ENCODE measurements at regions not wholly inside any gene's neighbourhood (a gene's known extent, or its start where the extent isn't known, plus 50 kb on each side); places are given as distances from the start of the nearest gene placed in this dataset.
"Not testable (repeated sequence)": the region's sequence is repeated elsewhere in the genome, so short reads cannot be mapped to it uniquely, and the experiment has no call there.

DNA sequence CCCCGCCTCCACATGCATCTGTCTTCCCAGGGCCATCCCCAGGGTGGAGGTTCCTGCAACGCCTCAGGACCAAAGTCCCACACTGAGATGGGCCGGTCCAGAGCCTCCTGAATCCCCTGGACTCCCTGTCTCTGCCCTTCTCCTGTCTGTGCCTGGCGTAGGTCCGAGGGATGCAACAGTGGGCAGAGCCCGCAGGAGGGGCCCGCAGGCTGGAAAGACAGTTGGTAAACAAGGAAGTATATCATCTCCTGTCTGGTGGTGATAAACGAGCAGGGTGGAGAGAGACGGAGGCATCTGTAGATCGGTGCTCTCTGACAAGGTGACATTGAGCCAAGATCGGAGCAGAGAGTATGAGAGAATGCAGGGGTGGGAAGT is 72.6 kb upstream of the RAB6C start:
- no peak for DNase-seq (ENCODE audit: low read depth in 2 of 2, low spot score in 1 of 2)

DNA sequence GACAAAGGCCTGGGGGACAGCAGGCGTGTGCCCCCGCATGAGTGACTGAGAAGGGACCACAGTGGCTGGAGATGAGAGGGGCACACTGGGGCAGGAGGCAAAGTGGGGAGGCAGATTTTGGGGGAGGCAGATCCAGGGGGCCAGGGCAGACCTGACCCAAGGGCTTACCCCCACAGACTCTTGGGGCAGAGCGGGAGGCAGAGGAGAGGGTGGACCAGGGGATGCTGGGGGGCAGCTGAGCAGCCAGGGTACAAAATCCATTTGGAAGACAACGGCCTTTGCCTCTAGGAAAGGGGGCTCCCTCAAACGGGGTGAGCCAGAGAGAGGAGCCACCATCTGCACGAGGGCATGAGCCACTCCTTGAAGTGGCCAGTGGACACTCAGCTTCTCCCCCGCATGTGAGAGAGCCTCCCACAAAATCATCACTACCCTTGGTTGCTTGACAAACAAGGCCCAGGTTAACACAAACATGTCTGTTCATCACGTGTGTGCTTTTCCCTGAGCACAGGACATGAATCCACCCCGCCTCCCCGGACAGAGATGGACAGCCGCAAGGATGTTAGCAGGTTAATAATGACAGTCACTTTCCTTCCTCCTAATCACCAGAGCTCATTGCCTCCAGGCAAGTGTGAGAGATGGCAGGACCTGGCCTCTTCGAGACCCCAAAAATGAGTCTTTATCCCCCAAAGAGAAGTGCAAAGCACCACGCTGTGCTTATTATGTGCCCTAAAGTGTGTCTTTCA is 72.0 kb upstream of the RAB6C start:
- no peak for DNase-seq (ENCODE audit: low read depth in 2 of 2, low spot score in 1 of 2)

DNA sequence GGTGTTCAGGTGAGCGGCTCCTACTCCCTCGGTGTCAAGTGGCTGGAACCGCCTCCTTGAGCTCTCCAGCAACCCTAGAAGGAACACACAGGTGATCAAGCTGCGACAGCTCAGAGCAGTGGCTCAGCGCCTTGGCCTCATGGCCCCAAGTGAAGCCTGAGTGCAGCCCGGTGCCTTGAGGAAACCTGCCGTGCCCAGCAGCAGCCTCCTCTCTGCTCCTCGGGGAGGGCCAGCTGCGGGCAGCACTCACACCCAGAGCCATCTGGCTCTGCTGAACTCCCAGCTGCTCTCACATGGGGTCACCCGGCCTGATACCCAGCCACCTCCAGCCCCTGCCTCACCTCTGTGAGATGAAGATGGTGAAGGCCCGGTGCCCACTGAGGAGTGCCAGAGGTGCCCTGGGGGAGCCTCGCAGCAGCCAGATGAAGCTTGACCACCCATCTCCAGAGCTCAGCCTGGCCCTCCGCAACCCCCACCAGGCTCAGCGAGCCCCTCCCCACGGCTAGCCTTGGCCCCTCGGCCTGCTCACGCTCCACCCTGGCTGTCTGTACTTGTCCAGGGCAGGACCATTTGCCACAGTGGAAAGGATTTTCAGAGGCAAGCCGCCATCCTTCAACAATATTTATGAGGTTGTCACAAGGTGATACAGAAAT is 70.6 kb upstream of the RAB6C start:
- no peak for DNase-seq (ENCODE audit: low read depth in 2 of 2, low spot score in 1 of 2)

DNA sequence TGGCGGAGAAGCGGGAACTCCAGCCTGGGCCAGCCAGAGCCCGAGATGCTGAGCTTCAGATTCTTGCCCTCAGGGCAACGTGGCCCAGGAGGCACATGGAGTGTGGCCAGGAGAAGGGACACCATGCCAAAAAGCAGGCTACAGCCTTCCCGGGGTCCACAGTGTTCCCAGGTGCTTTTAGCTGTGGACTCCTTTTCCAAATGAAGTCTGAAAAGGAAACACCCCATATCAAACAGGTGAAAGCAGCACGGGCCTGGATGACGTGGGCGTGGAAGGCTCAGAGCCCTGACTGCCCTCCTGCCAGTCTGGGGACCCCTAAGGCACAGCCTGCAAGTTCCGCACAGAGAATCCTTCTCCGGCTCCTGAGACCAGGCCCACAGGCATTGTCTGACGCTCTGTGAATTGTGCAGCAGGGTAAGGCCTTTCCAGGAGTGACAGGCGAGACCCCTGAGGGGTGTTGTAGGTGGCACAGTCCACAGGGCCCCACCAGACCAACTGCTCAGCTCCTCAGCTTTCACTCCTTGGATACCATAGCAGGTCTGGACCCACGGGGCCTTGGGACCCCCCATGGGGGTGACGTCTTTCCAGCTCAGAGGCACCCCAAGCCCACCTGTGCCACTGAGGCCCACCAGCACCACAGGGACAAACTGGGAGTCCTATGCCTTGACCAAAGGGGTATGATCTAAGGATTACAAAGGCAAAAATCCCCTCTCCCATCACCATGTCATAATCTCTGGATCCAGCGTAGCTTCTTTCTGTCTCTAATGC is 69.6 kb upstream of the RAB6C start:
- no peak for DNase-seq (ENCODE audit: low read depth in 2 of 2, low spot score in 1 of 2)

DNA sequence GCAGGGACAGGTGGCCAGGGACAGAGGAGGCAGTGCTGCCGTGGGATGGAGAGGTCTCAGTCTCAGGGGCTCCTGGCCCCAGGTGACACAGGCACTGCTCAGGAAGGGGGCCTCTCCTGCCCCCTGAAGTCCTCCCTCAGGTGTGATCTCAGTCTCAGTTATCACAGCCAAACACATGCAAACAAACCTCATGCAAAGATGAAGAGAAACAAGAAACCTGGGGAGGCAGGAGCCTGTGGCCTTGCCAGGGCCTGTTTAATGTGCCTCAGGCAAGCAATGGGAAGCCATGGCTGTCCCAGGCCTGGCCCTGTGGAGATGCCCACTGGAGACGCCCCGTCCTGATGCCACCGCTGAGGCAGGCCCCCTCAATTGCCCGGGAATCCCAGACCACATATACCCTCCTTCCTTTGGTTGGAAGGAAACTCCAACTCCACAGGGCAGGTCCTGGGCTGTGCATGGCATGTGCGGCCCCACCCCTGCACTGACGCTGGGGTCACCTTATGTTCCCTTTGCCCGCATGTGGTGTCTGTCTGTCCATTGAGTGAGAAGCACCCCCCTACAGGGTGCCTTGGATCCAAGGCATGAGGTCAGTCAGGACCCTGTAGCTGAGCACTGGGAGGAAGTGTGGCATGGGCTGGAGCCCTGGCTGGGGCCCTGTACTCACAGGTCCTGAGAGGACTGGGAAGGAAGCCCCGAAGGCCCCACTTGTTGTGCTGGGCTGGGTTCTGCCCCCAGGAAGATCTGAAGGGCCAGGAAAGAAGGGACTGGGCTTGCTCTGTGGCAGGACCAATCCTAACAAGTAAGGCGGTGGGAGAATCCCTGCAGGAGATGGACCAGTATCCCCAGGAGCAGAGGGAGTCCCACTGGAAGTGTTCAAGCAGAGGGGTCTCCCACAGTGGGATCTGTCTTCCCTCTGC is 68.8 kb upstream of the RAB6C start:
- no peak for DNase-seq (ENCODE audit: low read depth in 2 of 2, low spot score in 1 of 2)

DNA sequence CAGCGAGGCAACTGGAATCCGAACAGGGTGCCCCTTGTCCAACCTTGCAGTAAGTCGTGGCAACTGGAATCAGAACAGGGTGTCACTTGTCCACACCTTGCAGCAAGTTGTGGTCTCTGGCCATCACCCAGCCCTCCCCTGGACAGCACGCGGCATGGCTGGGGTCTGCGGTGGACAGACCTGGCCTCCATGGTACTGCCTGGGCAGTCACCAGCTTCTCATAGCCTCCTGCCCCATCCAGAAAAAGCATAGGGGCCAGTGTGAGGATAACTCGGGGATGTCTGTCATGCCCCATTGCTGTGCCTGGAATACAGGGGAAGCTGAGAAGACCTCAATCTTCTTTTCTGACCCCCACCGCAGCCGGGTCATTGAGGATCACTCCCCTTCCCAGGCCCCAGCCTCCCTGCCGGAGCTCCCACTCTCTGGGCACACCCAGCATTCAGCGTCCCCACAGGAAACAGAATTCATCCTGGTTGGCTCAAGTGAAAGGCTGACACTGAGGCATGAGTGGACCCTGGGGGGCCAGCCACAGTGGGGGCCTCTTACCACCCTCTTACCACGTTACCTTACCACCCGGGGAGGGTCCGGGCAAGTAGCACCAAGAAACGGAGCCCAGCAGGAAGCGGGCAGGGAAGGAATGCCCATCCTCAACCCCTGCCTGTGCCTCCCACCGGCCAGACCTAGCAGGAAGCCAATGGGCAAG is 68.0 kb upstream of the RAB6C start:
- DNase-seq (ENCODE audit: low read depth in 2 of 2, low spot score in 1 of 2), result no peak

DNA sequence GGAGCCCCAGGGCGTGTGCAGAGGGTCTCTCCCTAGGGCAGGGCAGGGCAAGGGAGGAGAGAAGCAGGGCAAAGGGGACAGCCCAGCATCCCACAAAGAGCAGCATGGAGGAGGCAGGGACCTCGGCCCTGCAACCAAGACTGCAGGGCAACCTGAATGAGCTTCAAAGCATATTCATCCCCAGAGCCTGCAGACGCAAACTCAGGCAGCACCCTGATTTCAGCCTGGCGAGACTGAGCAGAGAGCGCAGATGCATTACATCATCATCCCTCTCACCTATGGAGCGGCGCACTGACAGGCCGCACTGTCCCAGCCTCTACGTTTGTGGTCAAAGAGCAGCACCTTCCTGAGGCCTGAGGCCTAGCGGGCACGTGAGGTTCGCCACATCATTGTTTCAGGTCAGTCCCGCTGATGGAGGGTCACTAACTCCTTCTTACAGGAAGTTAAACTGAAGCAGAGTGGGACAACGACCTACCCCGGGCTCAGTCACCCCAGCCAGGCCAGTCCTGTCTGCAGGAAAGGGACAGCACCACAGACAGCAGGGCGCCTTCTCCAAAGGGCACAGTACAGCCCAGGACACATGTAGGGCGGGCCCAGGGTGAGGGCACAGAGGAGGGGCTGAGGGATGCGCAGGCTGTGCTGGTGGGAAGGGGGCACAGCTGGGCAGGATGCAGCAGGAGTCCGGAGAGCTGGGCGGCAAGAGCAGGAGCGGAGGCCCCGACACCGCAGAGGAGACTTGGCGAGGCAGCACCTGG is 67.2 kb upstream of the RAB6C start:
- DNase-seq (ENCODE audit: low read depth in 2 of 2, low spot score in 1 of 2), result no peak

DNA sequence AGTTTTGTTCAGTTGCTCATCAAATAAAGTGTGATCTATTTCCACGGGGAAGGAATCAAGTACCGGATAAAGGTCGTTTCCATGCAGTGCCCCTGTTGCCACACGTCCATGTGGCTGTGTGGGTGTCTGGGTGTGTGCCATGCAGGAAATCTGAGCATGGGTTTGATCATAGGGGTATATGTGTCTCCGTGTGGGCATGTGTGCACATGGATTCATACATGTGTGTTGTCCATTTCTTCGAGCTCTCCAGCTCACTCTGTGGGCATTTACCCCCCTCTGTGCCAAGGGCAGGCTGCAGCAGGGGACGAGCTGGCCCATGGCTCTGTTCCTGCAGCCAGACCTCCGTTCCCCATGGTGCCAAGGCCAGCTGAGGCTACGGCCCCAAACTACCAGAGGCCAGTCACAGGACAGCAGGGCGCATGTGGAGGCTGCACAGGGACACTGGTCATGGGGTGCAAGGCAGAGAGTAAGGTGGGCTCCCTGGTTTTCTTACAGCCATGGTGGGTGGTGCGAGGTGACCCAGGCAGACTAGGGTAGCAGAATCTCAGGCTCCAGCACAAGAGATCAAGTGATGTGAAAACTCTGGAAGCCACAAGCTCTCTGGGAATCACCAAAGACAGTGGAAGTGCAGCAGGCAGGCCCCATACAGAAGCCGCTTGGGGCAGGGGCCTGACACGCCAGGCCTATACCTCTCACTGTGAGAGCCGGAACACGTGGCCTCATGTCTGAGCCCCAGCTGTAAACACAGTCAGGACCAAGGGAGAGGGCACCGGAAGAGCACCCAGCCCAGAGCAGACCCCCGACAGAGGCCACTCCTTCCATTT is 66.4 kb upstream of the RAB6C start:
- no peak for DNase-seq (ENCODE audit: low read depth in 2 of 2, low spot score in 1 of 2)

DNA sequence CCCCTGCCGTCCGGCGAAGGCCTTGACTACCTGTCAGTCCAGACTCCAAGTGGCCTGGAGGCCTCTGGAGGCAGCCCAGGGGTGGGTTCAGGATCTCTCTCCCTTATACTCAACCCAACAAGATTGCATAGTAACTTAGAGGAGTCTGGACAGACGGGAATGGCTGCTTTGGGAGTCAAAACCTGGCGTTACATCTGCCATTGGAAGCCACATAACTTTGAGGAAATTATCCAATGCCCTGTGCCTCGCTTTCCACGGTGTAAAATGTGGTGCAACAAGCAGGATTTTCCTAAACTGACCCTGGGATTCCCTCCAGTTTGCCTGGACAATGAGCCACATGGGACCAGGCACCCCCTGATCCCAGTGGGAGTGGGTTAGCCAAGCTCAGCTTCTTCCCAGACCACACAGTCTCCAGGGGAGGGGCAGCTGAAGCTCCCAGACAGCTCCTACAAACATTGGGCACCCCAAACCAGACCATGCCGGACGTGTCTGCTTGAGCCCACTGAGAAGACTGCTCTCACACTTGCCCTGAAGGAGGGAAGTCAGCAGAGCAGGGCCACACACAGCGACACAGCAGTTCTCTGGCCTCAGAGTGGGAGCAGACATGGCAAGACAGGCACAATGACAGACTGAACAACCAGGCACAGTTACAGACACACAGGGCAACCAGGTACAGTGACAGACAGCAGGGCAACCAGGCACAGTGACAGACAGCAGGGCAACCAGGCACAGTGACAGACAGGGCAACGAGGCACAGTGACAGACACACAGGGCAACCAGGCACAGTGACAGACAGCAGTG is 65.6 kb upstream of the RAB6C start:
- DNase-seq (ENCODE audit: low read depth in 2 of 2, low spot score in 1 of 2), result no peak

DNA sequence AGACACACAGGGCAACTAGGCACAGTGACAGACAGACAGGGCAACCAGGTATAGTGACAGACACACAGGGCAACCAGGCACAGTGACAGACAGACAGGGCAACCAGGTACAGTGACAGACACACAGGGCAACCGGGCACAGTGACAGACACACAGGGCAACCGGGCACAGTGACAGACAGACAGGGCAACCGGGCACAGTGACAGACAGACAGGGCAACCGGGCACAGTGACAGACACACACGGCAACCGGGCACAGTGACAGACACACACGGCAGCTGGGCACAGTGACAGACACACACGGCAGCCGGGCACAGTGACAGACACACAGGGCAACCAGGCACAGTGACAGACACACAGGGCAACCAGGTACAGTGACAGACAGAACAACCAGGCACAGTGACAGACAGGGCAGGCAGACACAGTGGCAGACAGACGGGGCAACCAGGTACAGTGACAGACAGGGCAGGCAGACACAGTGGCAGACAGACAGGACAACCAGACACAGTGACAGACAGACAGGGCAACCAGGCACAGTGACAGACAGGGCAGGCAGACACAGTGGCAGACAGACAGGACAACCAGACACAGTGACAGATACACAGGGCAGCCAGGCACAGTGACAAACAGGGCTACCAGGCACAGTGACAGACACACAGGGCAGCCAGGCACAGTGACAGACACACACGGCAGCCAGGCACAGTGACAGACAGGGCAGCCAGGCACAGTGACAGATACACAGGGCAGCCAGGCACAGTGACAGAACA is 64.7 kb upstream of the RAB6C start:
- DNase-seq (ENCODE audit: low read depth in 2 of 2, low spot score in 1 of 2), result no peak

DNA sequence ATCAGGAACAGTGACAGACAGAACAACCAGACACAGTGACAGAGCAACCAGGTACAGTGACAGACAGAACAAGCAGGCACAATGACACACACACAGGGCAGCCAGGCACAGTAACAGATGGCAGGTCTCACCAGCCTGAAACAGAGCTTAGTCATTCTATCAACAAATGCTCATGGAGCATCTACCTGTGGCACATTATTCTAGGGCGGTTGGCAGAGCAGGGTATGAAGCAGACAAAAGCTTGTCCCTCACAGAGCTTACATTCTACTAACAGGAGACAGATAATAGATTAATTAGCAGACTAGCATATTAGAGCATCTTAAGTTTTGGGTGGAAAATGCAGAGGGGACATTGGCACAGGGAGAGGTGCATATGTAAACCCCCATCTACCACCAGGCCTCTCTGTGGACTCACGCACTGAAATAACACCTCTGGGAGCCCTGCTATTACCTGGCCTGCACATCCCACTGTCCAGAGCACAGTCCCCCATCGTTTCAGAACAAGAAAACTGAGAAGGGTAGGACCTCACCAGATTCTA is 64.1 kb upstream of the RAB6C start:
- no peak for DNase-seq (ENCODE audit: low read depth in 2 of 2, low spot score in 1 of 2)

DNA sequence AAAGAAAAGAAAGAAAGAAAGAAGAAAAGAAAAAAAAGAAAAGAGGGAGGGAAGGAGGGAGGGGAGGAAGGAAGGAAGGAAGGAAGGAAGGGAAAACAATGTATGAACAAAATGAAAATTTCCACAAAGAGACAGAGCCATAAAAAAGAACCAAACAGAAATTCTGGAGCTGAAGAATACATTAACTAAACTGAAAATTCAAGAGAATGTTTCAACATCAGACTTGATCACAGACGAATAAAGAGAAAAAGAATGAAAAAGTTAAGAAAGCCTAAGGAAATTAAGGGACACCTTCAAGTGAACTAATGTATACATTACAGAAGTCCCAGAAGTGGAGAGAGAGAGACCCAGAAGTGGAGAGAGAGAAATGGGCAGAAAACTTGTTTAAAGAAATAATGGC is 60.9 kb upstream of the RAB6C start:
- no peak for DNase-seq (ENCODE audit: low read depth in 2 of 2, low spot score in 1 of 2)

DNA sequence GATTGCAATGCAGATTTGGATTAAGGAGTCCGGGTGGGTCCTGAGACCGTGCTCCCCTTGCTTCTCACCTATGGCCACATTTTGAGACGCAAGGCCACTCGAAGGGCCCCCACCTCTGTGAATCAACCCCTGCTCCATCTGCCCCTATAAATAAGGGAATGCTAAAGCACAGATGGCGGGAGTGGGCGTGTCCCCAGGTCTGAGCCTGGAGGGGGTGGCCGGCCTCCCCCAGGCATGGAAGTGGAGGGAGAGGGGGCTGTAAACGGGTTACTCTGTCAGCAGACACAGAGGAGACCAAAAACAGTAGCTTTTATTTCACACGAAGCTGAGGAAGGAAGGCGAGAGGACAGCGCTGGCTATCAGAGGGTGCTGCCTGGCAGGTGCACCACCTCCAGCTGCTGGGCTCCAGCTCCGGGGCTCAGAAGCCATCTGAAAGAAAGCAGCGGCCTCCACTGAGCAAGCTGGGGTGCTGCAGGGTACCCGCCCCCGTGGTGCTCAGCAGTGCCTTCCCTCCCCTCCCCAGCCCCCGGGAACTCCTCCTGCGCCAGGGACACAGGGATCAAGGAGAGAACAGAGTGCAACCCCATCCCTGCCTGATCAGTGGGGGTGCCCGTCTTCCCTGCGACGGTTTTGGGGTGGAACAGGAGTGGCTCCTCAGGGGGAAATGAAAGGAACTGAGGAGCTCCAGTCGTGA is 56.7 kb upstream of the RAB6C start:
- no peak for DNase-seq (ENCODE audit: low read depth in 2 of 2, low spot score in 1 of 2)

DNA sequence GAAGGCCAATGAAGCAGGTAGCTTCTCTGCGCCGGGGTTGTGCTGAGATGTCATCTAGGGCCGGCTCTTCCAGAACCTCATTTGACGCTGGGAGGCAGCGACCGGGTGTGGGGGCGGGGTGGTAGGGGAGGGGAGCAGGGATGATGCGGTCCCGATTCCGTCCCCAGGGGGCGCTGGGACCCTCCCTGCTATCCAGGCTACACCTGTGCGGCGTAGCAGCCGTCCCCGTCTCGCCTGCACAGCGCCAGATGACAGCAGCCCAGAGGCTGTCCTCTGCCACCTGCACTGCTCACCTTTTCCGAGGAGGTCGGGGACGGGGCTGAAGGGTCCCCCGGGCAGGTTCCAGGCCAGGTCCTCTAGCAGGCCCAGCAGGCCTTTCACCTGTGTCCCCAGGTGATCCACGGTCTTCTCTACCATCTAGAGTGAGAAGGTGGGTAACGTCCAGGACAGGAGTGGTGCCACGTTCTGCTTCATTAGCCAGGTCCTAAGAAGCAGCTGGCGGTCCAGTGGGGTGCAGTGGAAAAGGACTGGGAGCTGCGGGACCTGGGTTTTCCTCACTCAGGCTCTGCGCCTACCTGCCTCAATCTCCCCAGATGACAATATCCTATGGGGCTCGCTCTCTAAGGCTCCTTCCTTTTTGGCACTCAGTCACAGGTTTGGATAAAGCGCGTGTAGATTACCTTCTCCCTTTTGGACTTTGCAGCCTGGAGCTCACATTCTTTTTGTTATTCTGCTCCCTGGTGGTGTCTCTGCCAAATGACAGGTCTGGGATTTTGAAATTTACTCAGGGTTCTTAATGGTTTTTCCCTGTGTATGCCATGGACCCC is 56.0 kb upstream of the RAB6C start:
- no peak for DNase-seq (ENCODE audit: low read depth in 2 of 2, low spot score in 1 of 2)

DNA sequence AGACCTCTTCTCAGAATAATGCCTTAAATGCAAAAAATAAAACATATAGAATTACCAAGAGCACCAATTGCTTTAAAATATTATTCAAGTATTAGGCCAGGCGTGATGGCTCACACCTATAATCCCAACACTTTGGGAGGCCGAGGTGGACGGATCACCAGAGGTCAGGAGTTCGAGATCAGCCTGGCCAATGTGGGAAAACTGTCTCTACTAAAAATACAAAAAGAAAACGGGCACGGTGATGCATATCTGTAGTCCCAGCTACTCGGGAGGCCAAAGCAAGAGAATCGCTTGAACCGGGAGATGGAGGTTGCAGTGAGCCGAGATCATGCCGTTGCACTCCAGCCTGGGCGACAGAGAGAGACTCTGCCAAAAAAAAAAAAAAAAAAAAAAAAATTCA is 55.4 kb upstream of the RAB6C start:
- DNase-seq (ENCODE audit: low read depth in 2 of 2, low spot score in 1 of 2), result not testable (repeated sequence)

DNA sequence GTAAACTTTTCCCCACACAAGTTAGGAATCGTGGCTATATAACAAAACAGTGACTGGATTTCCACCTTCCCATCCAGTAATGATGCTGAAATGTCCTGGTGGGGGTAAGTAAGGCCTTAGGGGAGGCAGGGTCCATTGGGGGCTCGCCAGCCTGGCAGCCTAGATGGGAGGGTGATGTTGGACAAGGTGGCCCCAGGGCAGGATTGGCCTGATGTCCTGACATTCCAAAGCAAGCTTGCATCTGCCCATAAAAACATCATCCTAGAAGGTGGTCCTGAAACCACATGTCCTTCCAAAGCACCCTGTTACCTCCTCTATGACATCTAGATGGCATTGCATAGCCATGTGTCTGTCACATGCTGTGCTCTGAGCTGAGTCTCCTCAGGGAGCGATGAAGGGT is 54.1 kb upstream of the RAB6C start:
- no peak for DNase-seq (ENCODE audit: low read depth in 2 of 2, low spot score in 1 of 2)
